Activated CD4-positive, alpha-beta T cell treated with anti-CD3 and anti-CD28 coated beads, Interleukin-2, amount 10 ng/mL, durations not matched to agents 7 days and 5 days (primary cell): ENCODE measurements at regions not wholly inside any gene's neighbourhood (a gene's known extent, or its start where the extent isn't known, plus 50 kb on each side); places are given as distances from the start of the nearest gene placed in this dataset.

Source experiments
- CTCF ChIA-PET: fragments of 350-600 bp; sonication (Branson Sonifier 250); formaldehyde crosslinking; loops from one replicate; lab custom pipeline; 2021; ENCODE audit warnings: antibody characterized with exemption; lab: Charles Lee
- POLR2A ChIA-PET: fragments of 350-600 bp; sonication (Branson Sonifier 250); formaldehyde crosslinking; loops from one replicate; lab custom pipeline; 2021; ENCODE audit warnings: antibody characterized with exemption; lab: Charles Lee
- DNase-seq: peaks from one replicate; pipeline ENCODE4 v3.0.0-alpha.2; 2020
- H3K27ac Mint-ChIP-seq: one replicate; pipeline ENCODE4 v1.8.0; 2021; ENCODE audit warnings: mild to moderate bottlenecking, moderate library complexity, mixed read lengths
- H3K27me3 Mint-ChIP-seq: one replicate; pipeline ENCODE4 v1.8.0; 2021; ENCODE audit warnings: mixed read lengths
- H3K36me3 Mint-ChIP-seq: one replicate; pipeline ENCODE4 v1.8.0; 2021; ENCODE audit warnings: low read depth, mixed read lengths
- H3K4me1 Mint-ChIP-seq: one replicate; pipeline ENCODE4 v1.8.0; 2021; ENCODE audit warnings: mixed read lengths
- H3K4me3 Mint-ChIP-seq: one replicate; pipeline ENCODE4 v1.8.0; 2021; ENCODE audit warnings: mild to moderate bottlenecking, moderate library complexity, mixed read lengths
- H3K9me3 Mint-ChIP-seq: one replicate; pipeline ENCODE4 v1.8.0; 2021; ENCODE audit warnings: mixed read lengths

DNA sequence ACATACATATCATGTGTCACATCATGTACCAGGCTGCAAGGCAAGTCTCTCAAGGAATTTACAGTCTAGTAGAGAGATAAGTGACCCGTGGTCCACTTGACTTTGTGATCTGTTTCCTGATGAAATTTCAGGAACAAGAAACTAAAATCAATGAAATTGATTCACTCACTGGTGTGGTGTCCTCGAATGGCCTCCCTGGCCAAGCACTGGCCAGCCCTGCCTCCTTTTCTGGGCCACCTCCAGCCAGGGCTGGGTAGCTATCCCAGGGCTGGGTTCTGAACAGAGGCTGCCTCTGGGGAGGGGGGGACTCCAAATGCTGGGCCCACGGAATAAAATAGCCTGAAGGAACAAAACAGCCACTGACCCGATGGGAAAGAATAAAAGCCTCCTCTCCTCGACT, 182.2 kb downstream of the HERPUD2 start:
- Mint-ChIP-seq H3K27ac (no peak overlapping the region), H3K4me1 (no peaks in the 10 kb centered on the region), H3K36me3 (no peaks in the 10 kb centered on the region), H3K9me3 (no peaks in the 10 kb centered on the region), H3K27me3 (peaks cover 6% of the 10 kb centered on the region), H3K4me3 (no peak overlapping the region)
- CTCF ChIA-PET: no interaction called here
- DNase-seq: no peak
- POLR2A ChIA-PET: no interaction called here

GRCh38 chr7:35508623-35509400, 186.1 kb downstream of the HERPUD2 start:
- H3K9me3 Mint-ChIP-seq: no peaks in the 10 kb centered on the region
- no peak overlapping the region for H3K4me3 Mint-ChIP-seq
- DNase-seq: no peak
- CTCF ChIA-PET: no interaction called here
- POLR2A ChIA-PET: no interaction called here
- peaks cover 6% of the 10 kb centered on the region for H3K27me3 Mint-ChIP-seq
- H3K27ac Mint-ChIP-seq: no peak overlapping the region
- H3K36me3 Mint-ChIP-seq: no peaks in the 10 kb centered on the region
- no peaks in the 10 kb centered on the region for H3K4me1 Mint-ChIP-seq

- DNase-seq: no peak
- CTCF ChIA-PET: interaction anchor here (0.6 kb wide), 1 partner anchor 130 kb away, joined by 3 read pairs; no protein-coding TSS in a partner anchor
Measured at GRCh38 chr7:35505066-35505465, 189.9 kb downstream of the HERPUD2 start.

DNA sequence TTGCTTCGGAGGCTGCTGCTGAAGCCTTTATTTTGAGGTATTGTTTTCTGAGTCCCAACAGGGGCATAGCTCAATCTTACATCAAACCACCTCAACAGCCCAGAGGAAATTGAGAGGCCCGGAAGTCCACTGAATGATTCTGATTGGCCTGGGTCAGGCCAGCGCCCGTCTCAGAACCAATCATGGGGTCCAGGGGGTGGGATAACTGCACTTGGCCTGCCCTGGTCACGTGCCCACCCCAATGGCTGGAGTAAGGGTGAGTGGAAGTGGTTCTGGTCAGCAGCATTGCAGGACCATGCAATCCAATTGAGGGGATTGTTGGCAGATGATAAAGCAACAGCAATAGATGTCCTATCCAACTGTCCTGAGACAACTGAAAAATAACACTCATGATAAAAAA, 190.6 kb downstream of the HERPUD2 start:
- H3K9me3 Mint-ChIP-seq: no peaks in the 10 kb centered on the region
- no peak for DNase-seq
- ChIA-PET CTCF (no interaction called here), POLR2A (no interaction called here)
- H3K27ac Mint-ChIP-seq: no peak overlapping the region
- no peaks in the 10 kb centered on the region for H3K4me1 Mint-ChIP-seq
- no peaks in the 10 kb centered on the region for H3K36me3 Mint-ChIP-seq
- peaks cover 6% of the 10 kb centered on the region for H3K27me3 Mint-ChIP-seq
- H3K4me3 Mint-ChIP-seq: no peak overlapping the region

More at GRCh38 chr7:35505066-35505465, 189.9 kb downstream of the HERPUD2 start:
- H3K9me3 Mint-ChIP-seq: no peaks in the 10 kb centered on the region
- no peaks in the 10 kb centered on the region for H3K36me3 Mint-ChIP-seq
- H3K27ac Mint-ChIP-seq: no peak overlapping the region
- H3K27me3 Mint-ChIP-seq: peaks cover 3% of the 10 kb centered on the region
- POLR2A ChIA-PET: no interaction called here
- no peaks in the 10 kb centered on the region for H3K4me1 Mint-ChIP-seq
- H3K4me3 Mint-ChIP-seq: no peak overlapping the region

GRCh38 chr7:35501681-35502080, 193.3 kb downstream of the HERPUD2 start:
- CTCF ChIA-PET: no interaction called here
- H3K4me1 Mint-ChIP-seq: peaks cover under 1% of the 10 kb centered on the region
- no peak for DNase-seq
- POLR2A ChIA-PET: no interaction called here
- H3K27ac Mint-ChIP-seq: no peak overlapping the region
- peaks cover 8% of the 10 kb centered on the region for H3K27me3 Mint-ChIP-seq
- no peaks in the 10 kb centered on the region for H3K36me3 Mint-ChIP-seq
- H3K4me3 Mint-ChIP-seq: no peak overlapping the region
- H3K9me3 Mint-ChIP-seq: no peaks in the 10 kb centered on the region

DNA sequence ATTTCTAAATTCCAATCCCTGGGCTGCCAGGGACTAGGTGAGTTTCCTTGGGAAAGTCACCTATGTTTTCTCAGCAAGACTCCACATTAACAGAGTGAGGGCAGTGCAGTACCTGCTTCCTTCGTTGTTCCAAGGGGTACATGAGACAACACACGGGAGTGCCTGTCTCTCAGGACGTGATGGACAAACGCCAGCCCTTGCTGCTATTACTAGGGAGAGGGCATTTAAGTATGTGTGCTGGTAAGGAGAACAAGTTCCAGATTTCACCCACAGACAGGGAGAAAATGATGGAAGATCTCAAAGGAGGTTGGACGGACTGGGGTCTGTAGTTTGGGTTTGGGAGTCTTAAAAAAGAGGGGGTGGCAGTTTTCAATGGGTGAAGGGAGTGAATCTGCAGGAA, 195.7 kb downstream of the HERPUD2 start:
- Mint-ChIP-seq H3K4me3 (no peak overlapping the region), H3K9me3 (no peaks in the 10 kb centered on the region), H3K4me1 (peaks cover 3% of the 10 kb centered on the region), H3K27ac (no peak overlapping the region), H3K36me3 (no peaks in the 10 kb centered on the region), H3K27me3 (peaks cover 8% of the 10 kb centered on the region)
- no peak for DNase-seq
- POLR2A ChIA-PET: no interaction called here
- CTCF ChIA-PET: no interaction called here

- Mint-ChIP-seq H3K27ac (no peak overlapping the region), H3K27me3 (peaks cover 8% of the 10 kb centered on the region), H3K4me3 (no peak overlapping the region), H3K9me3 (no peaks in the 10 kb centered on the region), H3K36me3 (no peaks in the 10 kb centered on the region), H3K4me1 (peaks cover 3% of the 10 kb centered on the region)
- DNase-seq: no peak
- ChIA-PET CTCF (no interaction called here), POLR2A (no interaction called here)
Measured at GRCh38 chr7:35498416-35498815, 196.5 kb downstream of the HERPUD2 start.

DNA sequence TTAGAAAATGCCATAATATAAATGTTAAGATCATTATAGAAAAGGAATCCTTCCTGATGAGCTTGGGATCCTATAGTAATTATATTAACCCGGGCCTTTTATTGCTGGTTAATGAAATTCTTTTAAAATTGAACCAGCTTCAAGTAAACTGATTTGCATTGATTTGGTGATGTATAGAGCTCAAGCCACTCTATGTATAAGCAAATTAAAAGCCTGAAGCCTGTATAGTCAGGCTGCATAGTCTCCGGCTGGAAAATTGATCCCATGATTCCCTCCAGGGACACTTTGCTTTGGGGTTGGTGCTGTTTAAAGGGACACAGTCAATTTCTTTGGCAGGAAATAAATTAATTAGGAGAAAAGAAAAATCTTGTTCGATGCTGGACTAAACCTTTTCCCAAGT, 199.1 kb downstream of the HERPUD2 start:
- no peak for DNase-seq
- Mint-ChIP-seq H3K4me1 (peaks cover 3% of the 10 kb centered on the region), H3K27me3 (peaks cover 12% of the 10 kb centered on the region), H3K36me3 (no peaks in the 10 kb centered on the region), H3K9me3 (no peaks in the 10 kb centered on the region), H3K27ac (no peak overlapping the region), H3K4me3 (no peak overlapping the region)
- ChIA-PET POLR2A (no interaction called here), CTCF (no interaction called here)

DNA sequence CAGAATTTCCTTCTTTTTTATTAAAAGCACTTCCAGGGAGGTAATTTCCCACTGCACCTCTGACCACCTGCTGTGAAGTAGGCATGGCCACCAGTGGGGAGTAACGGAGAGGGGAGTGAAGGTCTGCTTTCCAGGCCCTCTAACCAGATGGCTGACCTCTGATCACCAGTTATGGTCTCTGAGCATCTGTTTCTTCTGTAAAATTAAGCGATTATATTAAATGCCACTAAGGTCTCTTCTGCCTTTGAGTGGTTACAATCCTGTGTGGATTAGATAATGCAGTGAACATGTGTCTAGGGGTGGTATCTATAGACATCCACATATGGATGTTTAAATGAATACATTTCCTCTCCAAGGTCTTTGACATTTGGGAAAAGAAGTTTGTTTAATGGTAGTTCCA, 199.6 kb downstream of the HERPUD2 start:
- H3K4me1 Mint-ChIP-seq: peaks cover 3% of the 10 kb centered on the region
- no peaks in the 10 kb centered on the region for H3K9me3 Mint-ChIP-seq
- POLR2A ChIA-PET: no interaction called here
- CTCF ChIA-PET: no interaction called here
- H3K36me3 Mint-ChIP-seq: no peaks in the 10 kb centered on the region
- H3K27me3 Mint-ChIP-seq: peaks cover 14% of the 10 kb centered on the region
- no peak overlapping the region for H3K27ac Mint-ChIP-seq
- DNase-seq: no peak
- no peak overlapping the region for H3K4me3 Mint-ChIP-seq

- Mint-ChIP-seq H3K36me3 (no peaks in the 10 kb centered on the region), H3K4me1 (peaks cover 3% of the 10 kb centered on the region), H3K27me3 (peaks cover 13% of the 10 kb centered on the region), H3K4me3 (no peak overlapping the region), H3K27ac (no peak overlapping the region), H3K9me3 (no peaks in the 10 kb centered on the region)
- POLR2A ChIA-PET: no interaction called here
- DNase-seq: no peak
- CTCF ChIA-PET: no interaction called here
Measured at GRCh38 chr7:35494407-35494806, 200.5 kb downstream of the HERPUD2 start.

- no peak for DNase-seq
- Mint-ChIP-seq H3K4me1 (peaks cover 3% of the 10 kb centered on the region), H3K27ac (no peak overlapping the region), H3K36me3 (no peaks in the 10 kb centered on the region), H3K27me3 (peaks cover 10% of the 10 kb centered on the region), H3K4me3 (no peak overlapping the region), H3K9me3 (no peaks in the 10 kb centered on the region)
- CTCF ChIA-PET: interaction anchor here (0.9 kb wide), 1 partner anchor 19 kb away, joined by 3 read pairs; no protein-coding TSS in a partner anchor
- POLR2A ChIA-PET: no interaction called here
Measured at GRCh38 chr7:35492451-35493175, 202.3 kb downstream of the HERPUD2 start.

GRCh38 chr7:35491233-35491632, 203.7 kb downstream of the HERPUD2 start:
- Mint-ChIP-seq H3K36me3 (no peaks in the 10 kb centered on the region), H3K27ac (no peak overlapping the region), H3K4me1 (no peaks in the 10 kb centered on the region), H3K9me3 (no peaks in the 10 kb centered on the region), H3K27me3 (peaks cover 10% of the 10 kb centered on the region), H3K4me3 (no peak overlapping the region)
- ChIA-PET CTCF (no interaction called here), POLR2A (no interaction called here)
- no peak for DNase-seq

DNA sequence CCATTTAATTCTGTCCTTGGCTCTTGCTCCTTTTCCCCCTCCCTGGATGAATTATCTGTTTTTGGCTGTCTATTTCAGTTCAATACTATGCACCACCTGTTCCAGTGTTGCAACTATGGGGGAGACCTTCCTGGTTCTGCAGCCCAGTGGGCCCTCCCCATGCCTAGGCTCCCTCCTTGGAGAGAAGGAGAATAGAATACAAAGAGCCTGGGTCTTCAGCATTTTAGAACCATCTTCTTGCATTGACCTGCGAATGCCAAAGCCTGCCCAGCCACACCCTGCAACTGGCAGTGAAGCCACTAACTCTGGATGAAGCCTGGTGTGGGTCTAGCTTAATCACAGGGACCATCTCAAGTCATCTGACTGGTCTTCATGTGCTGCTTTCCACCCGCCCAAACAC, 207.1 kb downstream of the HERPUD2 start:
- ChIA-PET CTCF (no interaction called here), POLR2A (no interaction called here)
- Mint-ChIP-seq H3K4me1 (no peaks in the 10 kb centered on the region), H3K27me3 (peaks cover 10% of the 10 kb centered on the region), H3K36me3 (no peaks in the 10 kb centered on the region), H3K9me3 (no peaks in the 10 kb centered on the region), H3K27ac (no peak overlapping the region), H3K4me3 (no peak overlapping the region)
- no peak for DNase-seq
